MG63 (cell line): ENCODE measurements at regions not wholly inside any gene's neighbourhood (a gene's known extent, or its start where the extent isn't known, plus 50 kb on each side); places are given as distances from the start of the nearest gene placed in this dataset.
A peak's percentile ranks its signal among the peaks of the same experiment; 100 is the strongest.

ENCODE experiments used
- DNase-seq: peaks from one replicate; pipeline ENCODE4 v3.0.0-alpha.2; 2020
- H3K27me3 ChIP-seq: fragments of 250-450 bp; sonication (Bioruptor Pico); 2 replicates; pipeline ENCODE4 v1.5.1; 2020; ENCODE audit warnings: mild to moderate bottlenecking, moderate library complexity
- H3K36me3 ChIP-seq: fragments of 250-450 bp; sonication (Bioruptor Pico); 2 replicates; pipeline ENCODE4 v1.5.1; 2020; ENCODE audit warnings: mild to moderate bottlenecking, moderate library complexity
- H3K4me3 ChIP-seq: fragments of 250-450 bp; sonication (Bioruptor Pico); 2 replicates; pipeline ENCODE4 v1.5.1; 2020; ENCODE audit warnings: mild to moderate bottlenecking, moderate library complexity
- H3K9me3 ChIP-seq: fragments of 250-450 bp; sonication (Bioruptor Pico); 2 replicates; pipeline ENCODE4 v1.5.1; 2020; ENCODE audit warnings: mild to moderate bottlenecking, moderate library complexity

GRCh38 chr2:51722311-51722710 lies 690.4 kb upstream of the NRXN1 start:
- Histone ChIP-seq H3K36me3 (no peaks in the 10 kb centered on the region), H3K27me3 (no peaks in the 10 kb centered on the region), H3K4me3 (no peak overlapping the region), H3K9me3 (no peaks in the 10 kb centered on the region)
- peak; percentile 48 for DNase-seq

DNA sequence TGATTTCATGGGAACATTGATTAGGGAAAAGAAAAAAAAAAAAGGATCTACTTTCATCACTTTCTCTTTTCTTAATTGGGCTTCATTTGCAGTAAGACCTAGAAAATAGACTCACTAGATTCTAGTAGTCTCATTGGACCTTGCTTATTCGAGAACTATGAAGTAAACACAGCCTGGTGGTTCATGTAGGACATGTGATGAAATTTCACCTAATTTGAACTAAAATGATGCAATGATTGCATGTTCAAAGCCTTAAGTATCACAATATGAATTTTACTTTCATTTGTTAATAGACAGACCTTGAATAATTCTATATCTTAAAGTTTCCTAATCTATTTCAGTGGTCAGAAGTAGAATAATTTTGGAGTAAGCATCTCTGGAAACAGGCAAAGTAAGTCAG lies 688.9 kb upstream of the NRXN1 start:
- no peak for DNase-seq
- no peak overlapping the region for H3K4me3 ChIP-seq
- H3K36me3 ChIP-seq, result no peaks in the 10 kb centered on the region
- no peaks in the 10 kb centered on the region for H3K27me3 ChIP-seq
- H3K9me3 ChIP-seq, result no peaks in the 10 kb centered on the region

DNA sequence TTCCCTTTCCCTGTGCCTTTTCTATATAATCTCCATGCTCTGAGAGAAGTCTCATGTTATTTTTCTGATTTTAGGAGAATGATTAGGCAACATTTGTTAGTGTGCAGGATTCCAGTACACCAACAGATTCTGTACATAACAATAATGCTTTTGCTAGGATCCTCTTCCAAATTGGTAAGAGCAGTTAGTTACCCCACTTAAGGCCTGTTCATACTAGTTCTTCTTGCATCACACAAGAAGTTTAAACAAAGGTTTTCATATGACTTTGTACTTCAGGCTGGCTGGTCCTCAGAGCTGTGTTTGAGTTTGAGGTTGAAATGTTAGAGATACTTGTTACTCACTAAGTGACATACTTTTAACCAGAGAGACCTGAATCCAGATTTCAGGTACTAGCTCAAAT lies 686.9 kb upstream of the NRXN1 start:
- Histone ChIP-seq H3K27me3 (no peaks in the 10 kb centered on the region), H3K9me3 (0 out of 2 replicates have a peak, but pooled peaks cover under 1% of the 10 kb centered on the region), H3K36me3 (no peaks in the 10 kb centered on the region), H3K4me3 (no peak overlapping the region)
- DNase-seq, result no peak

GRCh38 chr2:51717312-51717711 lies 685.4 kb upstream of the NRXN1 start:
- no peak for DNase-seq
- Histone ChIP-seq H3K9me3 (peaks cover 8% of the 10 kb centered on the region; the same call in 1 of the 2 replicates), H3K36me3 (no peaks in the 10 kb centered on the region), H3K27me3 (no peaks in the 10 kb centered on the region), H3K4me3 (no peak overlapping the region)

DNA sequence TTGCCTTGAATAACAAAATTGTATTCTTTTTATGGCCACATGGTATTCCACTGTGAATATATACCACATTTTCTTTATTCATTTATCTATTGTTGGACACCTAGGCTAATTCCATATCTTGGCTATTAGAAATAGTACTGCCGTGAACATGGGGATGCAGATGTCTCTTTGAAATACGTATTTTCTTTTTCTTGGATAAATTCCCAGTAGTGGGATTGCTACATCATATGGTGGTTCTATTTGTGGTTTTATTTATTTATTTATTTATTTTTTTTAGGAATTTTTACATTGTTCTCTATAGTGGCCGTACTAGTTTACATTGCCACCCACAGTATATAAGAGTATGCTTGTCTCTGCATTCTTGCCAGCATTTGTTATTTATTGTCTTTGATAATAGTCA lies 679.8 kb upstream of the NRXN1 start:
- Histone ChIP-seq H3K36me3 (no peaks in the 10 kb centered on the region), H3K9me3 (peaks cover 8% of the 10 kb centered on the region; the same call in 1 of the 2 replicates), H3K27me3 (no peaks in the 10 kb centered on the region), H3K4me3 (no peak overlapping the region)
- DNase-seq, result no peak

GRCh38 chr2:51710222-51710621 lies 678.3 kb upstream of the NRXN1 start:
- Histone ChIP-seq H3K36me3 (no peaks in the 10 kb centered on the region), H3K27me3 (no peaks in the 10 kb centered on the region), H3K9me3 (peaks cover 8% of the 10 kb centered on the region; the same call in 1 of the 2 replicates), H3K4me3 (no peak overlapping the region)
- DNase-seq, result no peak

DNA sequence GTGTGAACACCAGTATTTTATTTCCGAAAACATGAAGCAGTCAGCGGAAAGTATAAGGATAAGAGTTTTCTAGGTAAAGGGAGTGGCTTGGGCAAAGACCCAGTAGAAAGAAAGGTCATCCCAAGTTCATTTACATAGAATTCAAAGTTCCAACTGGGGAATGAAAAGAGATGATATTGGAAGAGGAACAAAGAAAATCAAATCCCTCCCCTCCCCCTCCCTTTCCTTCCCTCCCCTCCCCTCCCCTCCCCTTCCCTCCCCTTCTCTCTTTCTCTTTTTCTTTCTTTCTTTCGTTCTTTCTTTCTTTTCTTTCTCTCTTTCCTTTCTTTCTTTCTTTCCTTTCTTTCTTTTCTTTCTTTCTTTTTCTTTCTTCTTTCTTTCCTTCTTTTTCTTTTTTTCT lies 675.7 kb upstream of the NRXN1 start:
- Histone ChIP-seq H3K27me3 (no peaks in the 10 kb centered on the region), H3K9me3 (no peaks in the 10 kb centered on the region), H3K4me3 (no peak overlapping the region), H3K36me3 (no peaks in the 10 kb centered on the region)
- no peak for DNase-seq

DNA sequence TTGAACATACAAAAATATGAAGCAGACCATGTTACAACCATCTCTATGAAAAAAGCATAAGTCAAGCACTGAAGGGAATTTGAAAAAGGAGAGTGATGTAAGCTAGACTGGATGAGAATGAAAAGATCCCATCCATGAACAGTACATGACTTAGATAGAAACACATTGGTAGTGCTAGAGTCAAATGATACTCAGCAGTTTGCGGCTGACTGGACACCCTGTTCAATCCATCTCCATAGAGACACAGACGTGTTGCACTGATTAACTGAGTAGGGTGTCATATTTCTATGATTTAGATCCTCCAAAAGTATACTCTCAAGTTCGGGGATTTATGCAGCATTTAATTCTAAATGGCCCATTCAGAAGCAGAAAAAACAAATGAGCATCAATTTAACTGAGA lies 674.3 kb upstream of the NRXN1 start:
- DNase-seq, result no peak
- no peaks in the 10 kb centered on the region for H3K27me3 ChIP-seq
- H3K36me3 ChIP-seq, result no peaks in the 10 kb centered on the region
- no peak overlapping the region for H3K4me3 ChIP-seq
- H3K9me3 ChIP-seq, result no peaks in the 10 kb centered on the region

DNA sequence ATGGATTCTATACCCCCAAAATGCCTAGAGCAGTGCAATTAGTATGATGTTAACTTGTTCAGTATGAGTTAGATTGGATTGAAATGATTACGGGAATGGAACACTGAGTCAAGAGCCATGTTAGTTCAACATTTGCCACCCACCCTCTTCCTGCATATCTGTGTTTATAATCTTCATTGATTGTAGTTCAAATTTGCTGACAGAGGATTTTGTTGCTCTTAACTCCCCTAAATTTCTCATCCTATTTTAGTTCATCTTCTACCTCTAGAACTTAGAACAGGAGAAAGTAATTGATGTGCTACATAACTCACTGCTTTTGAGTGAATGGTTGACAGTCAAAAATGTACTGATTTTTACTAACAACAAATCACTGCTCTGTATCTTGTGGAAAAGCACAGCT lies 673.5 kb upstream of the NRXN1 start:
- DNase-seq, result no peak
- Histone ChIP-seq H3K4me3 (no peak overlapping the region), H3K36me3 (no peaks in the 10 kb centered on the region), H3K9me3 (no peaks in the 10 kb centered on the region), H3K27me3 (no peaks in the 10 kb centered on the region)

DNA sequence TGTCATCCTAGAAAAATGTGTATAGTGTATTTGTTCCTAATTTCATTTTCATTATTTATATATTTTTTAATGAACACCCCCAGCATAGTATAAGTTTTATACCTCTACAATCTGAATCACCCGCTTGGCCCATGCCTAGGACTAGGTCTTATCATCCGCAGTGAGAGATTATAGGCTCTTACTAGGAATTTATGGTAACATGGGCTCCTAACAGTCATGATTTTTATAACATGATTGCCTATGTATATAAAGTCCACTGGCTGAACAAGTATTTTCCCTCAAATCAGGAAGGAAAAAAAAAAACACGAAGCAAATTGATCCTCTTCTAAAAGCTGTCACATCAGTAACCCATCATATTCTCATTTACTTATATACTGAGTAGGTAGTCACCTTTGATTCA lies 666.1 kb upstream of the NRXN1 start:
- DNase-seq, result no peak
- H3K27me3 ChIP-seq, result no peaks in the 10 kb centered on the region
- H3K9me3 ChIP-seq, result no peaks in the 10 kb centered on the region
- no peaks in the 10 kb centered on the region for H3K36me3 ChIP-seq
- H3K4me3 ChIP-seq, result no peak overlapping the region

GRCh38 chr2:51697095-51697494 lies 665.2 kb upstream of the NRXN1 start:
- Histone ChIP-seq H3K27me3 (no peaks in the 10 kb centered on the region), H3K4me3 (no peak overlapping the region), H3K9me3 (no peaks in the 10 kb centered on the region), H3K36me3 (no peaks in the 10 kb centered on the region)
- no peak for DNase-seq

- no peaks in the 10 kb centered on the region for H3K36me3 ChIP-seq
- no peak overlapping the region for H3K4me3 ChIP-seq
- no peak for DNase-seq
- no peaks in the 10 kb centered on the region for H3K27me3 ChIP-seq
- no peaks in the 10 kb centered on the region for H3K9me3 ChIP-seq
Measured at GRCh38 chr2:51695531-51695930, 663.6 kb upstream of the NRXN1 start.

DNA sequence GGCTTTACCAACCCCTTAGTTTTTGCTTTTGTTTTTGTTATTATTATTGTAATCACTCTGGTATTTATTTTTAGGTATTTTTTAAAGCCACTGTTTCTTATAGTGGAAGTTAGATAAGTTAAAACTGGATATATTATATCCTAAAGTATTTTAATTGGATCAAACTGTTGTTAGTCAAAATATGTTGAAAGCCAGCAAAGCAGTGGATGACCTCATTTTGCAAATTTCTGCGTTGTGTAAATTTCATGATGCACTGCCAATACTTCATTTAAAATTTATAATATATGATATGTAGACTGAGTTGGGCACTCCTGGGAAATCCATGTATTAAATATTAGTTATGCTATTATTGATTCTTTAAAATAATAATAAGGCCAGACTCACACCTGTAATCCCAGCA lies 661.7 kb upstream of the NRXN1 start:
- H3K36me3 ChIP-seq, result no peaks in the 10 kb centered on the region
- no peak for DNase-seq
- no peak overlapping the region for H3K4me3 ChIP-seq
- H3K9me3 ChIP-seq, result no peaks in the 10 kb centered on the region
- no peaks in the 10 kb centered on the region for H3K27me3 ChIP-seq

DNA sequence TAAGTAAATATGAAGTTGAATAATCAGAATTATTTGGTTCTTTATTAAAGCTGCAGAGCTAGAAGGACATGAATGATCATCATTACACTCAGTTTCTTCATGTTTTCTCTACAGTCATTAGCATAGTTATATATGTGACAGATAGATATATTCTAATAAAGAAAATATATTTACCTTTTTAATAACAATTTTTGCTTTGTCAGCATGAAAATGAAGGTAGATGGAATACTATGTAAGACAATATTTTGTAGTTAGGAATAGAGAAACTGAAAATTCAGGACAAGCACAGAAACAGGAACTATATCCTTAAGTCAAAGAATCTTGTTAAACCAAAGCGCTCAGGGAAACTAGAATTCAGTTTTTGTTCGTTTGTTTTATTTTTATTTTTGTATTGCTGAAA lies 649.9 kb upstream of the NRXN1 start:
- Histone ChIP-seq H3K27me3 (no peaks in the 10 kb centered on the region), H3K36me3 (no peaks in the 10 kb centered on the region), H3K9me3 (no peaks in the 10 kb centered on the region), H3K4me3 (no peak overlapping the region)
- no peak for DNase-seq

DNA sequence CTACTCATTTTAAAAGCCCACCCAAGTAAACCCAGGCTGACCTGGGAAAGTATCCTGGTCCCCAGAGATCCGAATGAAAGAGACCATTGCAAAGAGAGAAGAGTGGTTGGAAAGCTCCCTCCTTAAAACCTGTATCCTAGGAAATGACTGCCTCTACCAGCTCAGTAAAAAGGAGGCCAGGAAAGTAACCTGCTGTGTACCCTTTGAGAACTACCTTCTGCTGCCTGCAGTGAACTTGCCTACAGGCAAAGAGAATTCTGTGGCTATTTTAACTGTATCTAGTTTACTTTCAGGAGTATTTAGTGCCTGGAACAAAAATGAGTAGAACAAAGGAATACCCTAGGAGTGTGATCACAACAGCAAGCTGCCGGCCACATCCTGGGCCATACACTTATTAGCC lies 641.7 kb upstream of the NRXN1 start:
- Histone ChIP-seq H3K4me3 (no peak overlapping the region), H3K9me3 (no peaks in the 10 kb centered on the region)
- no peak for DNase-seq

GRCh38 chr2:51667679-51668078 lies 635.7 kb upstream of the NRXN1 start:
- DNase-seq, result no peak
- no peaks in the 10 kb centered on the region for H3K27me3 ChIP-seq
- no peak overlapping the region for H3K4me3 ChIP-seq
- peaks cover 3% of the 10 kb centered on the region; the same call in 1 of the 2 replicates for H3K9me3 ChIP-seq
- no peaks in the 10 kb centered on the region for H3K36me3 ChIP-seq

More for the DNA sequence above, 641.7 kb upstream of the NRXN1 start:
- no peaks in the 10 kb centered on the region for H3K36me3 ChIP-seq
- no peaks in the 10 kb centered on the region for H3K27me3 ChIP-seq

DNA sequence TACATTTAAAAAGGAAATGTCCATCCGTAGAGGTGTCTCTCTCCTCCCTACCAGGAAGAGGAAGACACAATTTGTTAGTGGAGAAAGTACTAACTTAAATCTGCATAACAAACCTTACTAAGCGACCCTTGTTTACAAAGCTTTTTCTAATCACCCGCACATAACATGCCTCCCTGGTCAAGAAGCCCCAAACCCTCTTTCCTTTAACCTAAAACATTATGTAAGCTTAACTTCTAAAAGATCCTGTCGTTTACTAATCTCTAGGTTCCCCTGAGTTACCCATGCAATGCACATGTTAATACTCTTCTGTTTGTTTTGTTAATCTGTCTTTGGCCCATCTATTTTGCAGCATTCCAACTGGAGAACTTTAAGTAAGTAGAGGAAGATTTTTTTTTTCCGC lies 630.3 kb upstream of the NRXN1 start:
- DNase-seq, result no peak

DNA sequence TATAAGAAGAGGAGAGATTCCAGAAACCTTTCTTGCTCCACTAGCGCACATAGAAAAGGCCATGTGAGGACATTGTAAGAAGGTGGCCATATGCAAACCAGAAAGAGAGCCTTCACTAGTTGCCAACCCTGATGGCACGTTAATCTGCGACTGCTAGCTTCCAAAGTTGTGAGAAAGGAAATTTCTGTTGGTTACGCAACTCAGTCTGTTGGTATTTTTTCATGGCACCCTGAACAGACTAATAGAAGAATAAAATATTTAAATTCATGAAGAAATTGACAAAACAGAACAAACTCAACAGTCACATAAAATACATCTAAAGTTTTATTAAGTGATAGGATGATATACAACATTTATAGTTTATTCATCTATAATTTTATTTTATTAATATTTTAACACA lies 625.9 kb upstream of the NRXN1 start:
- no peak overlapping the region for H3K4me3 ChIP-seq
- DNase-seq, result no peak
- H3K9me3 ChIP-seq, result no peaks in the 10 kb centered on the region
- no peaks in the 10 kb centered on the region for H3K36me3 ChIP-seq
- H3K27me3 ChIP-seq, result no peaks in the 10 kb centered on the region

More for the DNA sequence above, 630.3 kb upstream of the NRXN1 start:
- peaks cover 3% of the 10 kb centered on the region; the same call in 1 of the 2 replicates for H3K9me3 ChIP-seq
- H3K36me3 ChIP-seq, result no peaks in the 10 kb centered on the region
- no peak overlapping the region for H3K4me3 ChIP-seq
- no peaks in the 10 kb centered on the region for H3K27me3 ChIP-seq

- no peak for DNase-seq
- H3K4me3 ChIP-seq, result no peak overlapping the region
- no peaks in the 10 kb centered on the region for H3K36me3 ChIP-seq
Measured at GRCh38 chr2:51650769-51651168, 618.8 kb upstream of the NRXN1 start.

More at GRCh38 chr2:51650769-51651168, 618.8 kb upstream of the NRXN1 start:
- Histone ChIP-seq H3K27me3 (no peaks in the 10 kb centered on the region), H3K9me3 (no peaks in the 10 kb centered on the region)
